Muscle of leg (tissue), 3 donors: ENCODE measurements at regions not wholly inside any gene's neighbourhood (a gene's known extent, or its start where the extent isn't known, plus 50 kb on each side); places are given as distances from the start of the nearest gene placed in this dataset.

Experiments used
- DNase-seq: peaks from one replicate; pipeline ENCODE4 v3.0.0; 2013
- H3K27ac ChIP-seq: one replicate; pipeline ENCODE4 v1.5.1; 2013; ENCODE audit warnings: mild to moderate bottlenecking, low read length, control low read depth
- H3K27me3 ChIP-seq: one replicate; pipeline ENCODE4 v1.6.1; 2013; ENCODE audit warnings: low read length; ENCODE audit not compliant: control insufficient read depth, insufficient read depth
- H3K36me3 ChIP-seq: one replicate; pipeline ENCODE4 v1.6.1; 2013; ENCODE audit warnings: low read length; ENCODE audit not compliant: control insufficient read depth, insufficient read depth
- H3K4me1 ChIP-seq: one replicate; pipeline ENCODE4 v1.6.1; 2013; ENCODE audit warnings: low read length; ENCODE audit not compliant: control insufficient read depth, insufficient read depth
- H3K4me3 ChIP-seq: one replicate; pipeline ENCODE4 v1.5.1; 2013; ENCODE audit warnings: low read length, control low read depth
- H3K9me3 ChIP-seq: replicated peaks from 2 replicates; pipeline ENCODE4 v1.6.1; 2013; ENCODE audit warnings: low read depth, low read length; ENCODE audit not compliant: control insufficient read depth
- WGBS: methylation state at CpG from one replicate; pipeline ENCODE4 v1.1.5; 2013; ENCODE audit warnings: missing lambda C conversion rate; ENCODE audit not compliant: insufficient coverage; 5-methylcytosine and 5-hydroxymethylcytosine counted together

DNA sequence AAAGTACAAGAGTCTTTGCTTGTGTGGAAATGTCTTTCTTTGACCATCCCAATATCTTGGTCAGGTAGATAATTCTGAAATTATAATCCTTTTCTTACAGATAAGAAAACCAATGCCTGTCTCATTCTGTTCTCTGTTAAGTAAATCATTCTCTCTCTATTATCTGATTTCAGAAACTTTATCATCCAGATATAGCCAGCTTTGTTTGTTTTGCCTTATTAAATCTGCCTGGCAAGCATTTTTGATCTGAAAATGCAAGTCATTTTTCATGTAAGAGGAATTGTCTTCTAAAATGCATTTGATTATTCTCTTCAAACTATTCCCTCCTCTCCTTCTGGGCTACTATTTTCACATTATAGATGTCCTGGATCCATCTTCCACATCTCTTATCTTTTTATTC lies 625.5 kb downstream of the CCDC171 start:
- Histone ChIP-seq H3K9me3 (no peaks in the 10 kb centered on the region), H3K4me3 (no peak overlapping the region), H3K4me1 (no peaks in the 10 kb centered on the region), H3K27me3 (no peaks in the 10 kb centered on the region), H3K27ac (no peak overlapping the region), H3K36me3 (no peaks in the 10 kb centered on the region)
- no peak for DNase-seq

- H3K36me3 ChIP-seq: no peaks in the 10 kb centered on the region
- H3K27ac ChIP-seq: no peak overlapping the region
- H3K9me3 ChIP-seq: no peaks in the 10 kb centered on the region
- no peaks in the 10 kb centered on the region for H3K27me3 ChIP-seq
- no peak overlapping the region for H3K4me3 ChIP-seq
- no peak for DNase-seq
- H3K4me1 ChIP-seq: no peaks in the 10 kb centered on the region
- 100% methylated on average over 1 of the region's 5 CpGs for WGBS
These were observed 626.7 kb downstream of the CCDC171 start for GRCh38 chr9:16179566-16179965.

- H3K9me3 ChIP-seq: no peaks in the 10 kb centered on the region
- H3K36me3 ChIP-seq: no peaks in the 10 kb centered on the region
- H3K4me1 ChIP-seq: no peaks in the 10 kb centered on the region
- WGBS: no CpG with 5 or more reads among the region's 1 CpG
- no peak overlapping the region for H3K4me3 ChIP-seq
- no peaks in the 10 kb centered on the region for H3K27me3 ChIP-seq
- H3K27ac ChIP-seq: no peak overlapping the region
- no peak for DNase-seq
These were observed 627.2 kb downstream of the CCDC171 start for GRCh38 chr9:16180091-16180490.

DNA sequence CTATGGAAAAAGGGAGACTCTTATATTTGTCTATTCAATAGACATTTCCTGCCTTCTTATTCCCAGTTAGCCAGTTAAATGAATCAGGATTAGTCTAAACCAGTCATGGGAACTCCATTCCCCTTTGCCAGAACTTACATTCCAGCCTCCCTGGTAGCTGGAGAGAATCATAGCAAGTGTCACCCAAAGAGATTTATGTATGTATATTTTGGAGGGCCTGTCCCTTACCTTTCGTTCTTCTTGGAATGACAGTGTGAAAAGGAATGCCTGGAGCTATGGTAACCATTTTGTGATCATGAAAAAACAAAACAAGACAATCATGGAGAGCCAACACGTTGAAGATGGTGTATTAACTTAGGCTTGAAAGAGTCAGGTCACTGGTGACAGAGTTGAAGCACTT lies 627.7 kb downstream of the CCDC171 start:
- Histone ChIP-seq H3K27ac (no peak overlapping the region), H3K4me1 (no peaks in the 10 kb centered on the region), H3K36me3 (no peaks in the 10 kb centered on the region), H3K9me3 (no peaks in the 10 kb centered on the region), H3K4me3 (no peak overlapping the region), H3K27me3 (no peaks in the 10 kb centered on the region)
- WGBS: 67% methylated on average over 1 of the region's 2 CpGs
- no peak for DNase-seq

GRCh38 chr9:16181539-16181938 lies 628.7 kb downstream of the CCDC171 start:
- H3K4me1 ChIP-seq: no peaks in the 10 kb centered on the region
- no peaks in the 10 kb centered on the region for H3K9me3 ChIP-seq
- H3K27me3 ChIP-seq: no peaks in the 10 kb centered on the region
- WGBS: no CpG with 5 or more reads among the region's 3 CpGs
- no peak overlapping the region for H3K27ac ChIP-seq
- H3K36me3 ChIP-seq: no peaks in the 10 kb centered on the region
- no peak for DNase-seq
- H3K4me3 ChIP-seq: no peak overlapping the region

- Histone ChIP-seq H3K4me3 (no peak overlapping the region), H3K36me3 (no peaks in the 10 kb centered on the region), H3K27me3 (no peaks in the 10 kb centered on the region), H3K27ac (no peak overlapping the region), H3K9me3 (no peaks in the 10 kb centered on the region), H3K4me1 (no peaks in the 10 kb centered on the region)
- DNase-seq: no peak
- 93% methylated on average over 6 of the region's 6 CpGs for WGBS
These were observed 629.9 kb downstream of the CCDC171 start for GRCh38 chr9:16182784-16183183.

GRCh38 chr9:16184964-16185646 lies 632.3 kb downstream of the CCDC171 start:
- DNase-seq: no peak
- no peak overlapping the region for H3K4me3 ChIP-seq
- no peaks in the 10 kb centered on the region for H3K4me1 ChIP-seq
- peaks cover 8% of the 10 kb centered on the region for H3K9me3 ChIP-seq
- 100% methylated on average over 1 of the region's 4 CpGs for WGBS
- no peaks in the 10 kb centered on the region for H3K36me3 ChIP-seq
- H3K27me3 ChIP-seq: no peaks in the 10 kb centered on the region
- H3K27ac ChIP-seq: no peak overlapping the region

DNA sequence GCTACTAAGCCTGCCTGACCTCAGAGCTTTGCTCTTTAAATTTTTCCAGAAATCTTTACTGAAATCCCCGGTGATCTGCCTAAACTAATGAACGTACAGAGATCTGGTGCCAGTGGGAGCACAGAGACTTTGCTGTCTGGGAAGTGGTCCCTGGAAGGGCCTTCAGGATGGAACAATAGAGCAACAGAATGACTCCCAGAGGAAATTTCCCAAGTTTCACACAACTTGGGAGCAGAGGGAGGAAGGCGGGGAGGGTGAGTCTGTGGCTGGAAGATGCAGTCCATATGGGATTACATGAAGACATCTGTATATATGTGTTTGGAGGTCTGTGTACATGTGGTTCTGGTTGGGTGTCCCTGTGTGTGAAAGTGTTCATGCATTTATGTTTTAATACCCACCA lies 638.3 kb downstream of the CCDC171 start:
- peak; percentile 45 for DNase-seq
- Histone ChIP-seq H3K36me3 (no peaks in the 10 kb centered on the region), H3K27me3 (peaks cover 2% of the 10 kb centered on the region), H3K4me3 (no peak overlapping the region), H3K9me3 (peaks cover 8% of the 10 kb centered on the region), H3K4me1 (peaks cover 14% of the 10 kb centered on the region), H3K27ac (no peak overlapping the region)
- WGBS: 17% methylated on average over 1 of the region's 3 CpGs

DNA sequence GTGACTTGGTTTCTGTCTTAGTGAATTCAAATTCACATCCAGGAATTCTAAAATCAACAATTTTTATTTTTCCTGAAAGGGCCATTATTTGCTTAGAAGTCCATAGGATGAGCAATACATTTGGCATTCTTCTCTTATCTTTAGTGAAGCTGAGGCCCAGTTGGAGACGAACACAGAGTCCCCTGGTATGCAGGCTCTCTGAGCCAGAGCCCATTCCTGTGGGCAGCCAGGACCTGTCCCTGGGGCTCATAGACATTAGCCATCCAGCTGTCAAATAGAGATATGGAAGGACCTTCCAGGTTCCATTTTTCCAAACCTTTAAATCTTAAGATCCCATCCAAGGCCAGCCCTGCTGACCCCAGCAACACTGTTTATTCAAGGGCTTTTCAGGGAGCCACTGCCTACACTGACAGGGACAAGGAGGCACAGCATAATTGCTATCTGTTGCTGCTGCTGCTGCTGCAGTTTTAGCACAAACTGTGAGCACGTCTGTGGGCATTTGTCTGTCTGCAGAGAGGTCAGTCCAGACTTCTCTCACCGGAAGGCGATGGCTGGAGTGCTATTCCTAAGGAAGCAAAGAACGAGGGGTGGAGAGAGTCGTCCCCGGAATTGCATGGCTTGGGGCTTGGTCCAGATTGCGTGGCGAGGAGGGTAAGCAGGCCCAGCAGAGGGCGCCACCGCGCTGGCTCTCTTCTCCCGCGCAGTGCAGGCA lies 639.0 kb downstream of the CCDC171 start:
- H3K9me3 ChIP-seq: peaks cover 8% of the 10 kb centered on the region
- peak; percentile 88 for DNase-seq
- peak overlapping the region; percentile 59 for H3K27ac ChIP-seq
- peaks cover 2% of the 10 kb centered on the region for H3K27me3 ChIP-seq
- peaks cover 15% of the 10 kb centered on the region for H3K4me1 ChIP-seq
- no peaks in the 10 kb centered on the region for H3K36me3 ChIP-seq
- no peak overlapping the region for H3K4me3 ChIP-seq
- WGBS: 2% methylated on average over 14 of the region's 14 CpGs

- H3K36me3 ChIP-seq: no peaks in the 10 kb centered on the region
- H3K4me3 ChIP-seq: no peak overlapping the region
These were observed 639.7 kb downstream of the CCDC171 start for GRCh38 chr9:16192403-16193017.

More at GRCh38 chr9:16192403-16193017, 639.7 kb downstream of the CCDC171 start:
- H3K27ac ChIP-seq: peak overlapping the region; percentile 35
- peaks cover 19% of the 10 kb centered on the region for H3K4me1 ChIP-seq
- H3K27me3 ChIP-seq: peaks cover 2% of the 10 kb centered on the region
- H3K9me3 ChIP-seq: peaks cover 8% of the 10 kb centered on the region
- DNase-seq: peak; percentile 64
- WGBS: 0% methylated on average over 4 of the region's 6 CpGs
